HG02938 (cell line): ENCODE measurements at regions not wholly inside any gene's neighbourhood (a gene's known extent, or its start where the extent isn't known, plus 50 kb on each side); places are given as distances from the start of the nearest gene placed in this dataset.

Experiments used
- ATAC-seq: cut with Tn5 transposase; IDR thresholded peaks from one replicate; pipeline ENCODE4 v1.9.1; 2021; ENCODE audit warnings: mild to moderate bottlenecking, moderate library complexity; ENCODE audit not compliant: unreplicated experiment

GRCh38 chr13:73492811-73493210, 434.0 kb downstream of the KLF5 start:
- ATAC-seq: no peak

- ATAC-seq: no peak
Measured at GRCh38 chr13:73482556-73482955, 423.8 kb downstream of the KLF5 start.

- ATAC-seq: no peak
Measured at GRCh38 chr13:73481886-73482445, 423.2 kb downstream of the KLF5 start.

- no peak for ATAC-seq
Measured at GRCh38 chr13:73480779-73481559, 422.2 kb downstream of the KLF5 start.

GRCh38 chr13:73479856-73480255, 421.1 kb downstream of the KLF5 start:
- ATAC-seq: no peak

- ATAC-seq: no peak
Measured at GRCh38 chr13:73479351-73479750, 420.5 kb downstream of the KLF5 start.

- no peak for ATAC-seq
Measured at GRCh38 chr13:73477441-73477840, 418.6 kb downstream of the KLF5 start.

- no peak for ATAC-seq
Measured at GRCh38 chr13:73473016-73473415, 414.2 kb downstream of the KLF5 start.

- no peak for ATAC-seq
Measured at GRCh38 chr13:73467125-73467524, 408.3 kb downstream of the KLF5 start.

GRCh38 chr13:73466561-73466960, 407.8 kb downstream of the KLF5 start:
- ATAC-seq: no peak

GRCh38 chr13:73465617-73465971, 406.8 kb downstream of the KLF5 start:
- ATAC-seq: no peak

GRCh38 chr13:73464758-73465616, 406.2 kb downstream of the KLF5 start:
- ATAC-seq: no peak

GRCh38 chr13:73462241-73462640, 403.4 kb downstream of the KLF5 start:
- ATAC-seq: no peak

- no peak for ATAC-seq
Measured at GRCh38 chr13:73451221-73452029, 392.6 kb downstream of the KLF5 start.

- no peak for ATAC-seq
Measured at GRCh38 chr13:73450583-73450982, 391.8 kb downstream of the KLF5 start.

- ATAC-seq: no peak
Measured at GRCh38 chr13:73449252-73449651, 390.4 kb downstream of the KLF5 start.

GRCh38 chr13:73440296-73440895, 381.6 kb downstream of the KLF5 start:
- no peak for ATAC-seq

GRCh38 chr13:73433890-73434289, 375.1 kb downstream of the KLF5 start:
- no peak for ATAC-seq

GRCh38 chr13:73433458-73433857, 374.7 kb downstream of the KLF5 start:
- ATAC-seq: no peak

GRCh38 chr13:73429701-73430100, 370.9 kb downstream of the KLF5 start:
- ATAC-seq: no peak

- ATAC-seq: no peak
Measured at GRCh38 chr13:73428706-73429105, 369.9 kb downstream of the KLF5 start.
